ENCODE measurements at regions not wholly inside any gene's neighbourhood (a gene's known extent, or its start where the extent isn't known, plus 50 kb on each side); places are given as distances from the start of the nearest gene placed in this dataset.

DNA sequence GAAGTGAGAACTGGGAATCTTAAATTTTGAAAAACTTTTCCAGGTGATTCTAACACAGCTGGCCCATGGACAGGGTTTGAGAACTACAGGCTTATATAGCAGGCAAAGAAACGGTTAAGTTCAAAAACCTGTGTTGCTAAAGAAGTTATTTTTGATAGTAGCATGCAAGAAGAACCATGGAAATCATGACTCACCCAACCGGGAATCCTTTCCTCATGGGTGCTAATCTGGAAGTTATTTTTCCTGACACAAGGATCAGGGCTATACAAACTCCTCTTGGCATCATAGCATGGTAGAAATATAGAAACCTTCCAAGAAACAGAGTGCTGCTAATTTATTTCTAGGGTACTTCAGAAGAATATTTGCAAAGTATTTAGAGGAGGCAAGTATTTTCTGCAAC, 588.7 kb downstream of the CCER1 start:
- TF ChIP-seq, protein P1, sequence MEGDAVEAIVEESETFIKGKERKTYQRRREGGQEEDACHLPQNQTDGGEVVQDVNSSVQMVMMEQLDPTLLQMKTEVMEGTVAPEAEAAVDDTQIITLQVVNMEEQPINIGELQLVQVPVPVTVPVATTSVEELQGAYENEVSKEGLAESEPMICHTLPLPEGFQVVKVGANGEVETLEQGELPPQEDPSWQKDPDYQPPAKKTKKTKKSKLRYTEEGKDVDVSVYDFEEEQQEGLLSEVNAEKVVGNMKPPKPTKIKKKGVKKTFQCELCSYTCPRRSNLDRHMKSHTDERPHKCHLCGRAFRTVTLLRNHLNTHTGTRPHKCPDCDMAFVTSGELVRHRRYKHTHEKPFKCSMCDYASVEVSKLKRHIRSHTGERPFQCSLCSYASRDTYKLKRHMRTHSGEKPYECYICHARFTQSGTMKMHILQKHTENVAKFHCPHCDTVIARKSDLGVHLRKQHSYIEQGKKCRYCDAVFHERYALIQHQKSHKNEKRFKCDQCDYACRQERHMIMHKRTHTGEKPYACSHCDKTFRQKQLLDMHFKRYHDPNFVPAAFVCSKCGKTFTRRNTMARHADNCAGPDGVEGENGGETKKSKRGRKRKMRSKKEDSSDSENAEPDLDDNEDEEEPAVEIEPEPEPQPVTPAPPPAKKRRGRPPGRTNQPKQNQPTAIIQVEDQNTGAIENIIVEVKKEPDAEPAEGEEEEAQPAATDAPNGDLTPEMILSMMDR (IDR thresholded peaks at IDR 0.05) = no peak
- intact Hi-C loops (cut with DNase I) = no loop called here
- Histone ChIP-seq H3K9ac (ENCODE audit: low read depth in 2 of 2, low read length in 2 of 2) (no peak overlapping the region), H3K4me1 (no peaks in the 10 kb centered on the region), H3K4me3 (no peak overlapping the region), H3K27ac (no peak overlapping the region), H3K9me3 (no peaks in the 10 kb centered on the region), H3K36me3 (no peaks in the 10 kb centered on the region), H3K27me3 (no peaks in the 10 kb centered on the region)
- no peak for DNase-seq

DNA sequence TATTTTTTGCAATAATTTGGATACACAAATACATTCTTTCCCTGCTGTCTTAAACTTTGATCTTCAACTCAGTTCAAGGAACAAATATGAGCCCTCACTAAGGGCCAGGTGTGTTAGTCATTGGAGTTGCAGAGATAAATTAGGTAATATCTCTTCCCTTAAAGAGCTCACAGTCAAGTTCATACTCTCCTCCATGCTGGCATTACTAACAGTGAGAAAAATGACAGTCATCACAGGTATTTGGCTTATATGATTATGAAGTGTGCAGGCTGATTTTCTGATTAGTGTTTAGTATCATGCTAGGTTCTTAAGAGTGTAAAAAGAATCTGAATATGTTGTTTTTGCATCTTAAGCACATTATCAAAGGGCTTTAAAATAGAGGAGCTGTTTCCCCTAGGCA, 594.7 kb downstream of the CCER1 start:
- intact Hi-C loops (cut with DNase I) = no loop called here
- Histone ChIP-seq H3K27ac (no peak overlapping the region), H3K4me3 (no peak overlapping the region), H3K4me1 (no peaks in the 10 kb centered on the region), H3K9me3 (no peaks in the 10 kb centered on the region), H3K27me3 (no peaks in the 10 kb centered on the region), H3K9ac (ENCODE audit: low read depth in 2 of 2, low read length in 2 of 2) (no peak overlapping the region), H3K36me3 (no peaks in the 10 kb centered on the region)
- TF ChIP-seq, protein P1 (IDR thresholded peaks at IDR 0.05) = no peak
- no peak for DNase-seq

DNA sequence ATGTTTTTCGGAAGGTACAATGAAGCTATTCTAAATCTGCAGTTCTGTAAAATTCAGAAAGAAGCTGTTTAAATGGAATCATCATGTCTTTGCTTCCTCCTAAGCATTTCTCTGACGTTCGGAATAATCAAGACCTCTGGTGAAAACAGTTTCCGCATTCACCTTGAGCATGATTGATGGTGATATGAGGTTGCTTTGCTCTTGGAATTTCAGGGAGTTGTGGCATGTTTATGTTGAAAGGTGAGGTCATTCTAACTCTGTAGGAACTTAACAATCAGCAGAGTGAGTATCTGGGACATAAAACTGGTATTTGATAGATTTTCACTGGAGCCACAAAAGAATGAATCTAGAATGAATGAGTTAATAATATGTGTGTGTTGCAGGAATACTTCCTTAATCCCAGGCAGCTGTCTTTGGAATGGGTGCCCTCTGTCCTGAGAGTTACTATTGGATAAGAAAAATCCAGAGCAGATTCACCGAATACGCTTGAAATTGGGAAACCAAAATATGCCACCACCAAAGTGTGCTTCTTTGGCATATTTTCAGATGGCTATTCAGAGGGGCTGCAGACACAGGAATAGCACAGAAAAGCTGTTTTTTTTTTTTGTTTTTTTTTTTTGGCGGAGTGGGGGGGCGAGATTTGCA, 599.1 kb downstream of the CCER1 start:
- Histone ChIP-seq H3K36me3 (no peaks in the 10 kb centered on the region), H3K9ac (ENCODE audit: low read depth in 2 of 2, low read length in 2 of 2) (no peak overlapping the region), H3K4me1 (no peaks in the 10 kb centered on the region), H3K9me3 (no peaks in the 10 kb centered on the region), H3K27me3 (no peaks in the 10 kb centered on the region), H3K27ac (no peak overlapping the region), H3K4me3 (no peak overlapping the region)
- no peak for DNase-seq
- TF ChIP-seq, protein P1 (IDR thresholded peaks at IDR 0.05) = no peak
- intact Hi-C loops (cut with DNase I) = no loop called here

DNA sequence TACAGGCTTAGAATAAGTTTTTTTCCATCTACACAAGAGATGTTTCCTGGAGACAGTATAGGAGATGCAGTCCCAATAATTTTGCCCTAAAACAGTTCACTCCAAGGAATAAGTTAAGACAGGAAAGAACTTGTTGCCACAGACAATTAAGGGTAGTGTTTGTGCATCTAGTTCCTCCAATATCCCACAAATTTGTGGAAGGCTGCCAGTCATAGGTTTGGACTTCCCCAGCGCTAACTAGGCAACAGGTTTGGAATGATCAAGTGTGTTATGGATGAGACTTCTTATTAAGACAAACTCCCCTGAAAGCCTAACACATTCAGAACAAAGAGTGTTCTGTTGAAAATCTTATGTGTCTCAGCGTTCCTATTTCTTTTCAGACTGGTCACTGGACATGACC, 611.0 kb downstream of the CCER1 start:
- H3K9me3 ChIP-seq = no peaks in the 10 kb centered on the region
- TF ChIP-seq, protein P1 (IDR thresholded peaks at IDR 0.05) = no peak
- intact Hi-C loops (cut with DNase I) = no loop called here
- no peaks in the 10 kb centered on the region for H3K36me3 ChIP-seq
- no peak overlapping the region for H3K4me3 ChIP-seq
- no peak overlapping the region for H3K27ac ChIP-seq
- H3K27me3 ChIP-seq = no peaks in the 10 kb centered on the region
- H3K9ac ChIP-seq (ENCODE audit: low read depth in 2 of 2, low read length in 2 of 2) = no peak overlapping the region
- no peak for DNase-seq
- no peaks in the 10 kb centered on the region for H3K4me1 ChIP-seq

DNA sequence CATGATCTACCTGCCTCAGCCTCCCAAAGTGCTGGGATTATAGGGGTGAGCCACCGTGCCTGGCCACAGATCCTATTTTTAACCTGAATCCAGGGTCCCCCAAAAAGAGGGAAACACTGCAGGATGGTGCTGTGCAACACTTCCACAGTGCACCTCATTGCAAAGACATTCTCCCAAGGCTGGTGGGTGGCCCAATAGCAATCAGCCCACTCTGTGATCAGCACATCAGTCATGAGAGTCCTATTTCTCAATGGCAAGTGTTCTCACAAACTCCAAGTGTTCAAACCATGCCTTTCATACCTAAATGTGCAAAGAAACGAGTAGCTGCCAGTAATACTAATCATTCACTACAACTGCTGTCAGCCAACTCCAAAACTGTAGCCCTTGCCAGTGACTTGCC, 612.9 kb downstream of the CCER1 start:
- H3K4me3 ChIP-seq = no peak overlapping the region
- intact Hi-C loops (cut with DNase I) = no loop called here
- no peak for DNase-seq
- no peaks in the 10 kb centered on the region for H3K27me3 ChIP-seq
- H3K4me1 ChIP-seq = no peaks in the 10 kb centered on the region
- H3K36me3 ChIP-seq = no peaks in the 10 kb centered on the region
- no peaks in the 10 kb centered on the region for H3K9me3 ChIP-seq
- no peak overlapping the region for H3K9ac ChIP-seq (ENCODE audit: low read depth in 2 of 2, low read length in 2 of 2)
- H3K27ac ChIP-seq = no peak overlapping the region
- TF ChIP-seq, protein P1 (IDR thresholded peaks at IDR 0.05) = no peak

All from colonic mucosa (tissue), 4 donors.